Urothelium cell line (cell line): ENCODE measurements at regions not wholly inside any gene's neighbourhood (a gene's known extent, or its start where the extent isn't known, plus 50 kb on each side); places are given as distances from the start of the nearest gene placed in this dataset.
A peak's percentile ranks its signal among the peaks of the same experiment; 100 is the strongest.

Experiments
- DNase-seq: peaks from one replicate; pipeline ENCODE4 v3.0.0; 2011; ENCODE audit warnings: low spot score, mixed read lengths
- FAIRE-seq: peaks from 2 replicates; lab custom pipeline; 2011; peaks lifted over from hg19 to GRCh38; lab: Jason Lieb, UNC

DNA sequence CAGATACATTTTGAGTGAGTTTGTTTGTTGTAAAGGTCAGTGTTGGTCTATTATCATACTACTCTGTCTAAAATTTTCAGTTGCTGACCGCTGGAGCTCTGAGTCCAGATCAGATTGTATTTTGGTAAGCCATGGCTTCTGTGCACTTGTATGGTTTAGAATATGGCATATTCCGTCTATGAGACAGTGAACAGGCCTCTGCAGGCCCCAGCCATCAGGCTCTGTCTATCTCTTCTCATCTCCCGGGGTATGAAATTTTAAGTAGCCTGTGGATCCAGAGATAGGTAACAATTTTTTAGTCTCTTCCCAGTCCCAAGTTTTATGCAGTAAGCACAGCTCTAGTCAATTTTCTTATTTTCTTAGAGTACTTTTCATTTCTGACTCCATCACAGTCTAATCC is 1929.1 kb upstream of the SEL1L start:
- FAIRE-seq (no peak), DNase-seq (no peak)

GRCh38 chr14:83463500-83464098 is 1929.9 kb upstream of the SEL1L start:
- DNase-seq, result peak; percentile 39
- no peak for FAIRE-seq

DNA sequence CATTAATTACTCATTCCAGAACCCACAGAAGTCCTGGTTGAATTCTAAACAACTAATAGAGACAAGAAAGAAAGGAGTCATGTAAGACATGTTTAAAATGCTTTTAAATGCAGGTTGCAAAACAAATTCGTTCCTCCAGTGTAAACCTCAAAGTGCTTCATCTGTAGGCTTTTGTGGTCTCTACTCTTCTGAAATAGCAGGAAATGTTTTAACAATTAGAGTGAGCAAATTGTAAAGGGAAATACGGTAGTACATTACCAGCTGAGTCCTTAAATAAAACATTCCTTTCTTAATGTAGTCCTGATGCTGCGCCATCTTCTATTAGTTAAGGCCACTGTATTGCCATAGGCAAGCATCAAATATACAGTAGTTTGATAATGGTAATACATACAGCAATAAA is 1934.2 kb upstream of the SEL1L start:
- FAIRE-seq, result no peak

GRCh38 chr14:83470466-83470865 is 1936.8 kb upstream of the SEL1L start:
- FAIRE-seq, result no peak
- no peak for DNase-seq

More for the DNA sequence above, 1934.2 kb upstream of the SEL1L start:
- no peak for DNase-seq

- DNase-seq, result no peak
- FAIRE-seq, result no peak
These were observed 1937.5 kb upstream of the SEL1L start for GRCh38 chr14:83470959-83471695.

DNA sequence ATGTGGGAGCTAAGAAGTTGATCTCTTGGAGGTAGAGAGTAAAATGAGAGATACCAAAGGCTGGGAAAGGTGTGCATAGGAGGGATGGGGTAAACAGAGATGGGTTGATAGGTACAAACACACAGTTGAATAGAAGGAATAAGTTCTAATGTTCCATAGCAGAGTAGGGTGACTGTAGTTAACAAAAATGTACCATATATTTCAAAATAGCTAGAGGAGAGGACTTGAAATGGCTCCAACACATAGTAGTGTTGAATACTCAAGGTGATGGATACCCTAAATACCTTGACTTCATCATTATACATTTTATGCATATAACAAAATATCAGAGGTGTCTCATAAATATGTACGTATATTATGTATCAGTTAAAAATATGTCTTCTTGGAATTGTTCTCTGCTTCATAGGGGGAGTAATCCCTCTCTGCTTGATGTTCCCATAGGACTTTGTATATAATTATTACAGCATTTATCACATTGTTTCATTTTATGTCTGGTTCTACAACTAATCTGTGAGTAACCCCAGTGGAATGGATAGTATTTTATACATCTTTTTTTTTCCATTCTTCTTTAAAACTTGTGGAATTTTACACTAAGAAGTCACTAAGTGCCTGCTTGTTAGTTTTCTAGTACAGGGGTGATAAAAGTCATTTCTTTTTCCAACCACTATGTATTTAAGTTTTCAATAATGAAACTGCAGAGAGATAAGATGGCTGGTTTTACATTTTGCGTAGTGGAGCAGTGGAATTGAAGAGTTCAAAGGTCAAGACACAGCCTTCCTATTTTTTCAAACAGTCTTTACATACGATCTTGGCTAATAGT is 1940.0 kb upstream of the SEL1L start:
- FAIRE-seq (no peak), DNase-seq (no peak)

GRCh38 chr14:83478741-83479140 is 1945.1 kb upstream of the SEL1L start:
- no peak for FAIRE-seq
- peak; percentile 26 for DNase-seq

DNA sequence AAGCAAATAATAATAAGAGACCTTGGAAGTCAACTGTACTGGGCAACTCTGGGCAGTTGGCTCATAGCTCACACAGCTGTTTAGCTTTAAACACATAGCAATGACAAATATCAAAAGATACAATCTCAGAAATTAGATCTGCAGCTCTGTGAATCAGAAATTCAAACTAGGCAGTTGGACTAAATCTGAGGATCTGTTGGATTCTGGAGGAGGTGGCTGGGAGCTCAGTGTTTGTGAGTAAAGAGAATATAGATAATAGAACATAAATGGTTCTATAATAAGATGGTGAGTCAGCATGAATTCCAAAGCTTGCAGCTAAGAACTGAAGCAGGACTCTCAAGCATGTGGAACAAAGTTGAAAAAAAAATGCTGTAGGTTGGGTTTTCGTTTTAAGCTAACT is 1949.4 kb upstream of the SEL1L start:
- peak; percentile 3 for DNase-seq
- FAIRE-seq, result no peak

GRCh38 chr14:83485591-83485990 is 1951.9 kb upstream of the SEL1L start:
- DNase-seq (no peak), FAIRE-seq (no peak)

- FAIRE-seq (no peak), DNase-seq (no peak)
These were observed 1957.4 kb upstream of the SEL1L start for GRCh38 chr14:83491091-83491490.

DNA sequence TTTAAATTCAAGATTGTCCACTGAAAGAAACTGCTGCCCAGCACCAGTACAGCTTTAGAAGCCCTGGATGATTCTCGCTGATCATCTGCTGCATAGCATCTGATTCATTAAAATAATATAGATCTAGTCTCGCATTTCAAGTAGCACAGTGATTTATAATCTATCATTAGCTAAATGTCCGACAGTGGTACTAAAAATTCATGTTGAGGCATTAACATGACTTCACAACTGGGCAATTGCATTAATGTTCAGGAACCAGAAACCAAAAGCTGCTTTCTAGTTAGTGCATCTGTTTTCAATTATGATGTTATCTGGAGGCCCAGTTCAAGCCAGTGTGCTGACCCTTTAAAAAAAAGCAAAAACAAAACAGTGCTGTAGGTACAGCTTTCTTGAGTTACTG is 1987.2 kb upstream of the SEL1L start:
- FAIRE-seq, result no peak
- no peak for DNase-seq

- DNase-seq, result no peak
- FAIRE-seq, result no peak
These were observed 1995.9 kb upstream of the SEL1L start for GRCh38 chr14:83529531-83529930.

- DNase-seq, result no peak
- FAIRE-seq, result no peak
These were observed 1996.2 kb upstream of the FLRT2 start for GRCh38 chr14:83533734-83534133.

- no peak for FAIRE-seq
- no peak for DNase-seq
These were observed 1994.9 kb upstream of the FLRT2 start for GRCh38 chr14:83534995-83535394.

DNA sequence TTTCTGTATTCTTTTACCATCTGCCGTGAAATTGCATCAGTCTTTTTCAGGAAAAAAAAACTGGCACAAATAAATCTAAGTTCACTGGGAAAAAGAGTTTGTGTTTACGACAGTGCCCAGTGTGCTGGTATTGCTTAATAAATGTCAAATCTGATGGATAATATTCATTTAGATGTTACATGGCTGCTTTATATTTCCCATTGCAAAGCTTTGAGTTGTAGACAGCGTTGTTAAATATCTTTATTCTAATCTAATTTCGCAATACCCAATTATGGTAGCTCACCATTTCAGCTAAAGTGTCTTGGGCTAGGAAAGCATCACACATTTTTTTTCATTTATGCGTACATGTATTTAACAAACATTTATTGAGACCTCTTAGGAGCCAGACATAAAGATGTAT is 1994.5 kb upstream of the FLRT2 start:
- no peak for FAIRE-seq
- DNase-seq, result no peak

DNA sequence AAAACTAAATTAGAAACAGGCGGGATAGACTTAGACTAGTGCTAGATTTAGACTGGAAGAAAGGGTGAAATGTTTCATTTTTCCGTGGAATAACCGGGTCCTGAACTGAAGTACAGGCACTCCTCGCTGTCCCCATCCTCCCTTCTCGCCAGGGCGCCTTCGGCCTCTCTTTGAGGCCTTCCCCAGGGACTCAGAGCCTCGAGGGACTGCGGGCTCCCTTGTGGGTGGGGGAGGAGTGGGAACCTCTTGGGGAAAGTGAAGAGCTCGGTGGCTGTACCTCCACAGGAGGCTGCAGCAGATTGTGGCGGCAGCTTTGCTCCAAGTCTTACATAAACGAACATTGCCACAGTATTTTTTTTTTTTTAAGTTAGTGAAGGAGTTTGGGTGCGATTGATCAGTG is 1988.8 kb upstream of the FLRT2 start:
- DNase-seq, result no peak
- FAIRE-seq, result no peak

DNA sequence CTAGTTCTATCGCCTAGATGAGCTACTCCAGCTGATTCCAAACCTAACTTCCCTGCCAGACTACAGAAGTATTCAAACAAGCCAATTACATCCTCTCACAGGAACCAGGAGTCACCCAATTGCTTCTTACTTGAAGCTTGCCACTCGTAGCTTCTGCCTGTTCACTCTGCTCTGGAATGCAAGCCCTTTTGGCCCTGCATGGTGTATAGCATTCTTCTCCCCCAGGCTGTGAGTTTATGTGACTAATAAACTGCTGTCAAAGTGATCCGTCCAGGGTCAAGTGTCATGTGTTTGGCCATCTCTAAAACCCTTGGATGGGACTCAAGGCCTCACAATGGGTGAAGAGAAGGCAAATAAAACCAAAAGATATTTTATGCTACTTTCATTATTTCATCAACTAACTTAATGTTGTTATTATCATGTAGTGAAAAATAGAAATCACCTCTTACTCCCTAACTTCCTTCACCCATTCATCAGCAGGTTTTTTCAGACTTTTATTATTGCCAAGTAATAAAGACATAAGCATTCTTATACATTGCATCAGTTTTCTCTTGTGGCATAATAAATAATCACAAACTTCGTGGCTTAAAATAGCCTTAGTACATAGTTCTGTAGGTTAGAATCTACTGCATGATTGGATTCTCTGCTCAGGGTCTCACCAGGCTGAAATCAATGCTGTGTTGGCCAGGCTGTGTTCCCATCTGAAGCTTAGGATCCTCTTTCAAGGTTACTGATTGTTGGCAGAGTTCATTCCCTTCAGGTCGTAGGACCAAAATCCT is 1981.7 kb upstream of the FLRT2 start:
- DNase-seq, result peak; percentile 3
- peak; percentile 58 for FAIRE-seq

DNA sequence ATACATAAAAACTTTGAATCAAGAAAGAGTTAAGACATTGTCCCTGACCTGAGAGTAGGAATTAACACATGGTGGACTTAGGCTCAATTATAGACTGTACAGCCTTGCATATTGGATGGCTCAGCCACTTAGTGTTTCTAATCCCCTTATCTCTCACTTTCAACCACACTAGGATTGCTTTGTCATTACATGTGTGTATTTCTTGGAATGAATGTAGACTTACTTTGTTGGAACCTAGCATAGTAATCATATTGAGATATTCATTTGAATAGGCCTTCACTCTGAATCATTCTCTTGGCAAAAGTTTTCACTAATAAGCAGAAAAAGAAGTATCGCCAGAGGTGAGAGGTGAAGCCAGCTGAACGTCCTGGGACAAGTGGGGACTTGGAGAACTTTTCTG is 1973.9 kb upstream of the FLRT2 start:
- FAIRE-seq (peak; percentile 42), DNase-seq (no peak)

- DNase-seq (peak; percentile 31), FAIRE-seq (no peak)
These were observed 1973.0 kb upstream of the FLRT2 start for GRCh38 chr14:83556746-83557453.

GRCh38 chr14:83558946-83559345 is 1971.0 kb upstream of the FLRT2 start:
- FAIRE-seq (no peak), DNase-seq (no peak)
